ENCODE measurements at regions not wholly inside any gene's neighbourhood (a gene's known extent, or its start where the extent isn't known, plus 50 kb on each side); places are given as distances from the start of the nearest gene placed in this dataset.
"Not testable (repeated sequence)": the region's sequence is repeated elsewhere in the genome, so short reads cannot be mapped to it uniquely, and the experiment has no call there.

DNA sequence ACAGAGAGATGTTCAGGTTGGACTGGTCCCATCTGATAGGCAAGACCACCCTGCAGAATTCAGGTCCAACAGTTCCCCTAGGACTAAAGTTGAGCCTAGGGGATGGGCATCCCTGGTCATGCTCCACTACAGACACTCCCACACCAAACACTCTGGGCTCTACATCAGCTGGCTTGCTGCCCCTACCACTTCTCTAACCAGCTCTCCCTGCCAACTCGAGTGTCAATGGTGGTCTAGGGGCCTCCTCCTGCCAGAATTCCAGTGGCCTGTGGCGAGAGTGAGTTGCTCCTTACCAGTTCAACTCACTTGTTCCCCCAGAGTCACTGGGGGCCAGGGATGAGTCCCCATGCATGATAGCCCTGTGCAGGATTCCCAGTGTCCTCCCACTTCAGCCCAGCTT lies 316.2 kb upstream of the PPP2R3A start:
- DNase-seq: no peak

- no peak for DNase-seq
Measured at GRCh38 chr3:135650309-135650708, 315.2 kb upstream of the PPP2R3A start.

GRCh38 chr3:135652388-135652787 lies 313.1 kb upstream of the PPP2R3A start:
- DNase-seq: no peak

DNA sequence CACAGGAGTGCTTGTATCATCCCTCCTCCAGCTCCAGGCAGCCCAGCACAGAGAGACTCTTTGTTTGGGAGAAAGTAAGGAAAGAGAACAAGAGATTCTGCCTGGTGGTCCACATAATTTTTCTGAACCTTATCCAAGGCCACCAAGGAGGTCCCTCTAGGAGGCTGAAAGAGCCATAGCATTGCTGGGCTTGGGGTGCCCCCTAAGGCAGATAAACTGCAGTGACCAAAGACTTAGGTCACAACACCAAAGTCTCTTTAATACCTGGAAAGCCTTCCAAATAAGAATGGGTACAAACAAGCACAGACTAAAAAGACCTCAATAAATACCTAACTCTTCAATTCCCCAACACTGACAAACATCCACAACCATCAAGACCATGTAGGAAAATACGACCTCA lies 310.2 kb upstream of the PPP2R3A start:
- no peak for DNase-seq

- DNase-seq: not testable (repeated sequence)
Measured at GRCh38 chr3:135658451-135658850, 307.1 kb upstream of the PPP2R3A start.

DNA sequence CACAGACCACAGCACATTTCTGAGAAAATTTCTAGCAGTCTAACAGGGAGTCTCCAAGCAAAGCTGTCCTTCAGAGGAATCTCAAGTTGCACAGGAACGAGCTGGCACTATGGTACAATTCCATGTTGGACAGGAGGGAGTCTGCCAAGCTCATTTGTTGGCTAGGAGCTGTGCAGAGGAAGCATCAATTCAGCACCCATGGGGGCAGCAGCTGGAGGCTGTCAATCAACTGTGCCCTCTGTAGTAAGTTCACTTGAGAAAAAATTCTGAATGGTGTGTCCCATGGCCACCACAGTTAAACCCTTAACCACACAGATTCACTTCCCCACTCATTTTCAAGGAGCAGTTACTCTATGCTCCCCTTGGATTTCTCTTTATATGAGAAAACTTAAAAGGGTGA lies 298.5 kb upstream of the PPP2R3A start:
- no peak for DNase-seq

DNA sequence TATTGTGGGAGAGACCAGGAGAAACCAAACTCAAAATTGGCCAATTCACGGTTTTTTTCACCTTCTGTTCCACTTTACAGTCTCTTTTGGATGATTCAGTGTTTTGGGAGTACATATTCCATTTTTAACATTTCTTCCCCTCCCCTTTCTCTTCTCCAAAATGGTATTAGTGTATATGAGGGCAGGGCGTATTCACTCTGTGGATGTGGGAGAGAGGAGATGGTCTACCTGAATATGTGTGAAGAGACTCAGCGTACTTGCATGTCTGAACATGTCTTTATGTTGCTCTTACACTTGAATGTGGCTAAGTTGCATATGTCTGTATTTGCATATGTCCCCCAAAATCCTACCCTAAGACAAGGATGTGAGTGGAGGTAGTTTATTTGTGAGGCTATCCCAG lies 291.0 kb upstream of the PPP2R3A start:
- no peak for DNase-seq

DNA sequence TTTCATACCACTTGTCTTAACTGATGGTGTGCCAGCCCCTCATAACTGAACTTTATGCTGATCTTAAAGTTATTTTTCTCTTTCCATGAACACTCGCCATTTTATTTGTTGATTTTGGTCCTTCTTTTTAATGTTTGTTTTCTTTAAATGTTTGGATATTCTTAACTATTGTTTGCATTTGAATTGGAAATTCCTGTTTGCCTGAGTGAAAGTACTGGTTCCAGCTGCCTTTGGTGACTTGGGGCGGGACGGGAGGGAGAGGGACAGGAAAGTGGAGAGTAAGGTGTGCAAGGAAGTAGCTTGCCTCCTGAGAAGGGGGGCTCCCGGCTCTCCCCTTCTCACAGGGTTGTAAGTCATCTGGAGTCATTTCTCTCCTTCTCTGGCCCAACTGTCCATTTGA lies 287.1 kb upstream of the PPP2R3A start:
- no peak for DNase-seq

DNA sequence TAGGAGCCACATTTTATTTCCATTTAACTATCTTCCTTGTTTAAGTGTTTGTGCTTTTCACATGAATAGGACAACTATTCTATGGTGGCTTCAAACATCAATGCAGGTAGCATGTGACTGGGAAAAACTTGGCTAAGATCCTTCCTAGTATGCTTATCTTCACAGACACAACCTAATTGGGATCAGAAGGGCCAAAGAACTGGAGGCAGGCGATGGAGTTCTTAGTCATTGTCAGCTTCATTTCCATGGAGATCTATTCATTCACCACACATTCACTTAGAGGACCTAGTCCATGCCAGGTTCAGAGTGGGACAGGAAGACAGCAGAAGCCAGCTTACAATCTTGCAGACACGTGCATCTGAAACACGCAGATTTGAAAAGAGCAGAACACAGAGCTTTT lies 277.5 kb upstream of the PPP2R3A start:
- no peak for DNase-seq

- DNase-seq: no peak
Measured at GRCh38 chr3:135690664-135691063, 274.9 kb upstream of the PPP2R3A start.

DNA sequence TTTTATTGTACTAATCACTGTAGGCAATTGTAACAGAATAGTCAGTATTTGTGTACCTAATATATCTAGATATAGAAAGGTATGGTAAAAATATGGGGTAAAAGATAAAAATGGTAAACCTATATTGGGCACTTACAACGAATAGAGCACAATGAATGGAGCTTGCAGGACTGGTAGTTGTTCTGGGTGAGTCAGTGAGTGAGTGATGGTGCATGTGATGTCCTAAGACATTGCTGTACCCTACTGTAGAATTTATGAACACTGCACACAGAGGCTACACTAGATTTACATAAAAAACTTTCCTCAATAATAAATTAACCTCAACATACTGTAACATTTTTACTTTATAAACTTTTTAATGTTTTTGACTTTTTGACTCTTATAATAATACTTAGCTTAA lies 274.3 kb upstream of the PPP2R3A start:
- DNase-seq: no peak

- no peak for DNase-seq
Measured at GRCh38 chr3:135694142-135694541, 271.4 kb upstream of the PPP2R3A start.

DNA sequence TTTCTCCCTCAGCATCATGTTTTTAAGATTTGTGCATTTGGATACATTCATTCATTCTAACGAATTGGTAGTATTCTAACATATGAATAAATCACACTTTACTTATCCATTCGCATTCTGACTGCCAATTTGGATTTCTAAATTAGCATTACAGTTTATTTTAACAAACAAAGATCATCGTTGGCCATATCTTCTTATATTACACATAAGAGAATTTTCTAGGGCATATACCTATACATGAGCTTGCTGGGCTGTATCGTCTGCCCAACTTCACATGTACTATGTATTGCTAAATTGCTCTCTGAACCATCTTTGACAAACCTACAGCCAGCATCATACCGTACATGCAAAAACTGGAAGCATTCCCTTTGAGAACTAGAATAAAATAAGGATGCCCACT lies 265.8 kb upstream of the PPP2R3A start:
- no peak for DNase-seq

- DNase-seq: no peak
Measured at GRCh38 chr3:135706758-135707375, 258.7 kb upstream of the PPP2R3A start.

GRCh38 chr3:135719449-135719848 lies 246.1 kb upstream of the PPP2R3A start:
- no peak for DNase-seq

- DNase-seq: no peak
Measured at GRCh38 chr3:135728007-135728721, 237.4 kb upstream of the PPP2R3A start.

DNA sequence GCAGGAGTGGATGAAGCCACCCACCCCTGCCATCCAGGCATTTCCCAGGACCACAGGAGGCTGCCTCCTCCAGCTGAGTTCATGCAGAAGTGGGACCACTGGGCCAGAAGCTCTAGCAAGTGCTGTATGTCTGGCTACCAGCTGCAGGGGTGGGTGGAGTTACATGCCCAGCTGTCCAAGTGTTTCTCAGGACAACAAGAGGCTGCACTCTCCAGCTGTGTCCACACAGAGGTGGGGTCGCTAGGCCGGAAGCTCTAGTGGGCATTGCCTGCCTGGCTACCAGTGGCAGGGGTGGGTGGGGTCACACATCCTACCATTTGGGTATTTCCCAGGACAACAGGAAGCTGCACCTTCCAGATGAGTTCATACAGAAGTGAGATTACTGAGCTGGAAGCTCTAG lies 234.0 kb upstream of the PPP2R3A start:
- no peak for DNase-seq

DNA sequence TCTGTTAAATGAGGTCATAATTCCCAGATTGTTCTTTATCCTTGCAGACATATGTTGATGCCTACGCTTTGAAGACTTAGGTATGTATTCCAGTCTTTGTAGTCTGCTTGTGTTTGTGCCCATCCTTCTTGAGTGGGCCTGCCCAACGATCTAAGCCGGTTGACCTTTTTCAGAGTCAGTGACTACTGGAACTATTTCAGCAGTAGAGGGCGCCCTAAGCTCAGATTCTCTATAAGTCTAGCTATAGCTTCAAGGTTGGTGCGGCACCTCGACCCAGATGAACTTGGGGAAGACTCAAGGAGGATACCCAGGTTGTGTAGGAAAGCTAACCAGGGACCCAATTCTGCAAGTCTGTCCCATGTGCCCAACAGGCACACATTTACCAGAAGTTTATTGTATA lies 228.8 kb upstream of the PPP2R3A start:
- no peak for DNase-seq

DNA sequence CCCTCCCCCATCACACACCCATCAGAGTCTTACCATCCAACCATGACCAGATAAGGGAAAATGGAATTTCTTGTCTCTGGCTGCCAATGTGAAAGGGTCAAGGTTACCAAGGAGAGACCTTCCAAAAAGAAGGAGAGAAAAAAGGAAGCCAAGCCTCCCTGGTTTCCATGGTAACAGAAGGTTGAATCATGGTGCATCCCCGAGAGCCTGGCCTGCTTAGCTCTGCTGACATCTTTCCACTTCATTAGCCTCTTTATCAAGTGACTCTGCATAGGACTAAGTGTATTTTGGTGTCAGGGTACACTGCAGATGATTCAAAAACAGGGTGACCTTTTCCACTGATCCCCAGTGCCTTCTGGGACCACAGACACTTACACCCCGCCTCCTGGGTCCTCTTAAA lies 225.7 kb upstream of the PPP2R3A start:
- DNase-seq: no peak

DNA sequence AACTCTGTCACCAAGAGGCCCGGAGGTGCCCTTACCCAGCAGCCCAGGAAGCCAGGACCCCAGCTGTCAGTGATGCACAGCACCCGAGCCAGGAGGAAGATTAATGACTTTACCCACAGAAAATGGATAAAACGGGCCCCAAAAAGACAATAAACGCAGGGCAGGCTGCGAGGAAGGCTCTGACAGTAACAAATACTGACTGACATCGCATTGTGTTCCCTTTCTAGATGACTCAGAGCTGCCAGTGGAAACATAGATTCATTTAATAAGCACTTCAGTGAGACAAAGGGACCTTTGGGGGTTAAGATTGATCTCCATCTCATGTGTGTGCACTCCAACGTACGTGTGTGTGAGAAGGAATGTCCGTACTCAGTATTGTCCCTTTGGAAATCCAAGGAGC lies 225.3 kb upstream of the PPP2R3A start:
- no peak for DNase-seq

DNA sequence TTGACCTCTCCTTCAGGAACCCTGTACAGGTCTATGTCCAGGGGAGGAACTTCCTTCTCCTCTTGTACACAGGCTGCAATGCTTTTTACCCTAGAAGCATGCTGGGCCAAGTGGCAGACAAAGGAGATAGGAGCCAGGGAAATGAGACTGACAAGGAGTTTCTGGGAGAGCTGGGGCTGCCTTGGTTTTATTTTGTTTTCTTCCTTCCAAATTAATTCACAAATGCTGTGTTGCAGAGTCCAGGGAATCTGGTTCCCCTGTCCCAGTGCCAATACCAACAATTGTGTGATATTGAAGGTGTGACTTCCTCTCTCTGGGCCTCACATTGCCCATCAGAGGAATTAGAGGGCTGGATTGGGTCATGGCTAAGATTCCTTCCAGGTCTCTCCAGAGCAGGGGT lies 224.8 kb upstream of the PPP2R3A start:
- DNase-seq: no peak

DNA sequence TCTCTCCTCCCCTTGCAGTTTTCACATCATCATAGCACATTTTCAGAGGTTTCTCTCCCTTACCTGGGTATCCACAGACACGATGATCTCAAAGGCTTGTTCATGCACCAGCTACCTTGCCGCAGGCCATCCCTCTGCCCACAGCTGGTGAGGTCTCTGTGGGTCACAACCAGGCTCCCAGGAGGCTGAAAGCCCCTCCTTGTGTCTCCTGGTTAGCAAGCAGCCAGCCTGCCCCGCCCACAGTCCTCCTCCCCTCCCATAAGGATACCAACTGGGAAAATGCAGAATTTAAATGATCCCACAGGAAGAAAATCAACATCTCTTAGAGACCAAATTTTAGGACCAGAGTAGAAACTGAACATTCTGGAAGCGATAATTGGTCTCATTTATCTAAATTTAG lies 213.5 kb upstream of the PPP2R3A start:
- DNase-seq: no peak

GRCh38 chr3:135752851-135753250 lies 212.7 kb upstream of the PPP2R3A start:
- no peak for DNase-seq

DNA sequence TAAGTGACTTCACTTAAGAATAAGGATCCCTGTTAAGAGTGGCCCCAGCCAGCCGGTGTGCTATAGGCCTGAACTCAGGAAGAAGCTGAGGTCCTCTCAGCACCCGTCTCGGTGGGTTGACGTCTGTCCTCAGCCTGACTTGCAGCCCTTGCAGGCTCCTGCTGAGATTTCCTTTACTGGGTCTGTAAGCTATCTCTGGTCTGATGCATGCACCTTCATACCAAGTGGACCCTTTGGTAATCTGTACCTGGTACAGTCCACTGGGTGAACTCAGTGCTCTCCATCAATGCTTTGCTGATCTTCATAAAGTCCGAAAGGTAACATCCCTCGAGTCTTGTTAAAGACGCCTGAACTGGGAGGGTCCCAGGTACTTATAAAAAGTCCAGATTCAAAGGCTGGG lies 212.0 kb upstream of the PPP2R3A start:
- no peak for DNase-seq

All from NCI-H2081 treated with DMSO at 0.1 percent for 48 hours (cell line).